Neural cell (in vitro differentiated cells): ENCODE measurements at regions not wholly inside any gene's neighbourhood (a gene's known extent, or its start where the extent isn't known, plus 50 kb on each side); places are given as distances from the start of the nearest gene placed in this dataset.

Source experiments
- H2AFZ ChIP-seq: fragments of 200-600, 300-800 bp; sonication (generic), shearing (Covaris generic); 2 replicates; pipeline ENCODE4 v1.6.0; 2014; ENCODE audit warnings: low read depth, mild to moderate bottlenecking, antibody characterized with exemption, low read length, moderate library complexity
- H3F3A ChIP-seq: fragments of 200-600 bp; shearing (Covaris generic); 2 replicates; pipeline ENCODE4 v1.6.1; 2016; ENCODE audit warnings: mild to moderate bottlenecking, moderate library complexity, mixed read lengths, antibody characterized with exemption, low read length; ENCODE audit not compliant: insufficient read depth, poor library complexity, severe bottlenecking
- H3K27ac ChIP-seq: fragments of 200-600, 300-800 bp; sonication (generic), shearing (Covaris generic); 2 replicates; pipeline ENCODE4 v1.5.1; 2014; ENCODE audit warnings: mild to moderate bottlenecking, low read length, moderate library complexity
- H3K27me3 ChIP-seq: fragments of 300-800, 200-600 bp; sonication (generic), shearing (Covaris generic); 2 replicates; pipeline ENCODE4 v1.6.0; 2014; ENCODE audit warnings: mild to moderate bottlenecking, low read depth, low read length, moderate library complexity; ENCODE audit not compliant: insufficient read depth
- H3K36me3 ChIP-seq: fragments of 300-800, 200-600 bp; sonication (generic), shearing (Covaris generic); 2 replicates; pipeline ENCODE4 v1.5.1; 2014; ENCODE audit warnings: mild to moderate bottlenecking, antibody characterized with exemption, low read length, moderate library complexity; ENCODE audit not compliant: insufficient read depth
- H3K4me2 ChIP-seq: fragments of 300-800, 200-600 bp; sonication (generic), shearing (Covaris generic); 2 replicates; pipeline ENCODE4 v1.6.0; 2014; ENCODE audit warnings: mild to moderate bottlenecking, low read length
- H3K4me3 ChIP-seq: fragments of 300-800, 200-600 bp; sonication (generic), shearing (Covaris generic); 2 replicates; pipeline ENCODE4 v1.5.1; 2014; ENCODE audit warnings: mild to moderate bottlenecking, low read length, moderate library complexity
- H3K79me2 ChIP-seq: fragments of 200-600 bp; shearing (Covaris generic); replicated peaks from 2 replicates; pipeline ENCODE4 v1.6.0; 2014; ENCODE audit warnings: mild to moderate bottlenecking, low read length, moderate library complexity; ENCODE audit not compliant: insufficient read depth
- H3K9ac ChIP-seq: fragments of 300-800, 200-600 bp; sonication (generic), shearing (Covaris generic); 2 replicates; pipeline ENCODE4 v1.6.1; 2016; ENCODE audit warnings: mild to moderate bottlenecking, low read length, mixed read lengths
- H3K9me2 ChIP-seq: fragments of 200-600 bp; shearing (Covaris generic); 2 replicates; pipeline ENCODE4 v1.6.1; 2016; ENCODE audit warnings: mild to moderate bottlenecking, low read length, mixed read lengths; ENCODE audit not compliant: insufficient read depth
- H3K9me3 ChIP-seq: fragments of 200-600, 300-800 bp; sonication (generic), shearing (Covaris generic); 2 replicates; pipeline ENCODE4 v1.6.1; 2016; ENCODE audit warnings: mild to moderate bottlenecking, mixed run types, low read length, moderate library complexity, mixed read lengths
- H4K20me1 ChIP-seq: fragments of 200-600 bp; shearing (Covaris generic); 2 replicates; pipeline ENCODE4 v1.6.1; 2016; ENCODE audit warnings: mild to moderate bottlenecking, mixed run types; ENCODE audit not compliant: insufficient read depth
- EP300 ChIP-seq: fragments of 450-650 bp; conservative IDR thresholded peaks from 2 replicates; pipeline ENCODE4 v1.6.1; 2014; ENCODE audit warnings: antibody characterized with exemption, mild to moderate bottlenecking, moderate library complexity; ENCODE audit not compliant: poor library complexity, severe bottlenecking
- EZH2 ChIP-seq: fragments of 200-600, 300-800 bp; shearing (Covaris generic), sonication (generic); IDR thresholded peaks from 2 replicates; pipeline ENCODE4 v1.6.1; 2014; ENCODE audit warnings: antibody characterized with exemption, low read length, borderline replicate concordance, mild to moderate bottlenecking; ENCODE audit not compliant: insufficient read depth, poor library complexity, severe bottlenecking
- MXI1 ChIP-seq: fragments of 450-650 bp; conservative IDR thresholded peaks from 2 replicates; pipeline ENCODE4 v1.6.1; 2014; ENCODE audit warnings: antibody characterized with exemption, mild to moderate bottlenecking; ENCODE audit not compliant: poor library complexity, severe bottlenecking
- POLR2AphosphoS5 ChIP-seq: IDR thresholded peaks from 2 replicates; pipeline ENCODE4 v1.6.1; 2012
- RAD21 ChIP-seq: fragments of 450-650 bp; conservative IDR thresholded peaks from 2 replicates; pipeline ENCODE4 v1.6.1; 2014; ENCODE audit warnings: antibody characterized with exemption, mild to moderate bottlenecking, moderate library complexity
- SMC3 ChIP-seq: fragments of 450-650 bp; conservative IDR thresholded peaks from 2 replicates; pipeline ENCODE4 v1.6.1; 2014; ENCODE audit warnings: antibody characterized with exemption, mild to moderate bottlenecking, moderate library complexity; ENCODE audit not compliant: poor library complexity
- TAF1 ChIP-seq: IDR thresholded peaks from 2 replicates; pipeline ENCODE4 v1.6.1; 2012; ENCODE audit warnings: low read depth
- TF ChIP-seq, protein P1 (sequence below): IDR thresholded peaks from 2 replicates; pipeline ENCODE4 v1.6.1; 2012; ENCODE audit warnings: borderline replicate concordance
- TF ChIP-seq, protein P2 (sequence below): fragments of 450-650 bp; IDR thresholded peaks from 2 replicates; pipeline ENCODE4 v1.5.1; 2014; ENCODE audit warnings: antibody characterized with exemption, mild to moderate bottlenecking, moderate library complexity; ENCODE audit not compliant: poor library complexity, severe bottlenecking

DNA sequence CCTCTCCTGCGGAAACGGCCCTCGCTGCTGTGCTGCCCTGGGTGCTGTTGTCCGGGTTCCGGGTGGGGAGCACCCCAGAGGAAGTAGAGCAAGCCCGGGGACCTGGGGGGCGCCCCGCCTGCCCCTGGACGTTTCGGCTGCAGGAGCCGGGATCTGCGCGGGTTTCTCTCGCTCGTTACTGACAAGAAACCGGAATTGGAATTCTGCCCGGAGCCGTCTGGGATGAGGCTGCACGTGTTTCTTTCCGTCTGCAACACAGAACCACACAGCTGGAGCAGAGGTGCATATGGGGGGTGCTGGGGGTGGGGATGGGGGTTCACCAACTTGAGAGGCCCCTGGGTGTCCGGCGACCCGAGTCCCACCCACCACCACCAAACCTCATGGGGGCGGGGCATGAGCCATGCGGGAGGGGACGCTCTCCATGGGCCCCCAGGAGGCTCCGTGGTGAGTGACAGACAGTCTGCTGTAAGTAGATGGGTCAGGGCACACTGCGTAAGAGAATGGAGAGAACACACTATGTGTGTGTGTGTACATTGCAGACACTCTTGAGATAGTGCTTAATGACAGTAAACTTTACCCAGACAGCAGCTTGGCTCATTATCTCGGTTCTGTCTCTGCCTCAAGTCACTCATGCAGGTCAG lies 261.4 kb upstream of the C1orf174 start:
- Histone ChIP-seq H4K20me1 (no peaks in the 10 kb centered on the region), H3K27me3 (no peaks in the 10 kb centered on the region), H2AFZ (no peak overlapping the region), H3K4me3 (no peak overlapping the region), H3K9ac (no peak overlapping the region), H3K79me2 (no peaks in the 10 kb centered on the region), H3F3A (no peaks in the 10 kb centered on the region), H3K36me3 (no peaks in the 10 kb centered on the region), H3K9me3 (no peaks in the 10 kb centered on the region), H3K9me2 (no peaks in the 10 kb centered on the region), H3K4me2 (no peak overlapping the region), H3K27ac (no peak overlapping the region)
- TF ChIP-seq RAD21 (no peak), MXI1 (no peak), SMC3 (no peak), EZH2 (no peak), POLR2AphosphoS5 (no peak), TAF1 (no peak), EP300 (no peak)
- TF ChIP-seq, protein P1, sequence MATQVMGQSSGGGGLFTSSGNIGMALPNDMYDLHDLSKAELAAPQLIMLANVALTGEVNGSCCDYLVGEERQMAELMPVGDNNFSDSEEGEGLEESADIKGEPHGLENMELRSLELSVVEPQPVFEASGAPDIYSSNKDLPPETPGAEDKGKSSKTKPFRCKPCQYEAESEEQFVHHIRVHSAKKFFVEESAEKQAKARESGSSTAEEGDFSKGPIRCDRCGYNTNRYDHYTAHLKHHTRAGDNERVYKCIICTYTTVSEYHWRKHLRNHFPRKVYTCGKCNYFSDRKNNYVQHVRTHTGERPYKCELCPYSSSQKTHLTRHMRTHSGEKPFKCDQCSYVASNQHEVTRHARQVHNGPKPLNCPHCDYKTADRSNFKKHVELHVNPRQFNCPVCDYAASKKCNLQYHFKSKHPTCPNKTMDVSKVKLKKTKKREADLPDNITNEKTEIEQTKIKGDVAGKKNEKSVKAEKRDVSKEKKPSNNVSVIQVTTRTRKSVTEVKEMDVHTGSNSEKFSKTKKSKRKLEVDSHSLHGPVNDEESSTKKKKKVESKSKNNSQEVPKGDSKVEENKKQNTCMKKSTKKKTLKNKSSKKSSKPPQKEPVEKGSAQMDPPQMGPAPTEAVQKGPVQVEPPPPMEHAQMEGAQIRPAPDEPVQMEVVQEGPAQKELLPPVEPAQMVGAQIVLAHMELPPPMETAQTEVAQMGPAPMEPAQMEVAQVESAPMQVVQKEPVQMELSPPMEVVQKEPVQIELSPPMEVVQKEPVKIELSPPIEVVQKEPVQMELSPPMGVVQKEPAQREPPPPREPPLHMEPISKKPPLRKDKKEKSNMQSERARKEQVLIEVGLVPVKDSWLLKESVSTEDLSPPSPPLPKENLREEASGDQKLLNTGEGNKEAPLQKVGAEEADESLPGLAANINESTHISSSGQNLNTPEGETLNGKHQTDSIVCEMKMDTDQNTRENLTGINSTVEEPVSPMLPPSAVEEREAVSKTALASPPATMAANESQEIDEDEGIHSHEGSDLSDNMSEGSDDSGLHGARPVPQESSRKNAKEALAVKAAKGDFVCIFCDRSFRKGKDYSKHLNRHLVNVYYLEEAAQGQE, result no peak
- TF ChIP-seq, protein P2, sequence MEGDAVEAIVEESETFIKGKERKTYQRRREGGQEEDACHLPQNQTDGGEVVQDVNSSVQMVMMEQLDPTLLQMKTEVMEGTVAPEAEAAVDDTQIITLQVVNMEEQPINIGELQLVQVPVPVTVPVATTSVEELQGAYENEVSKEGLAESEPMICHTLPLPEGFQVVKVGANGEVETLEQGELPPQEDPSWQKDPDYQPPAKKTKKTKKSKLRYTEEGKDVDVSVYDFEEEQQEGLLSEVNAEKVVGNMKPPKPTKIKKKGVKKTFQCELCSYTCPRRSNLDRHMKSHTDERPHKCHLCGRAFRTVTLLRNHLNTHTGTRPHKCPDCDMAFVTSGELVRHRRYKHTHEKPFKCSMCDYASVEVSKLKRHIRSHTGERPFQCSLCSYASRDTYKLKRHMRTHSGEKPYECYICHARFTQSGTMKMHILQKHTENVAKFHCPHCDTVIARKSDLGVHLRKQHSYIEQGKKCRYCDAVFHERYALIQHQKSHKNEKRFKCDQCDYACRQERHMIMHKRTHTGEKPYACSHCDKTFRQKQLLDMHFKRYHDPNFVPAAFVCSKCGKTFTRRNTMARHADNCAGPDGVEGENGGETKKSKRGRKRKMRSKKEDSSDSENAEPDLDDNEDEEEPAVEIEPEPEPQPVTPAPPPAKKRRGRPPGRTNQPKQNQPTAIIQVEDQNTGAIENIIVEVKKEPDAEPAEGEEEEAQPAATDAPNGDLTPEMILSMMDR, result no peak

DNA sequence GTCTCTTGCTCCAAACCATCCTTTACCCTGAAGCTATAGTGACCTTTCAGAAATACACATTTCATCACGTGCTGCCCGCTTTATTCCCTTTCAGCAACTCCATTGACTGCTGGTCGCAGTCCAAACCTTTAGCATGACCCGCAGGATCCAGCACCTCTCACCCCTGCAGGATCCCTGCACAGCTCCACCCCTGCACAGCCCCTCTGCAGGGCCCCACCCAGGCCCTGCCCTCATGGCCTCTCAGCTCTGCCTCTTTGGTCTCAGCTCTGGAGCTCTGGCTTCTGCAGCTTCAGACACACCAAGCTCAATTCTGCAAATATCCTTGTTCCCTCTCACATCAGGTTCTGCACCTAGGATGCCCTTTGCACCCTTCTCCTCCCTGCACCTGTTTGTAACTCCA lies 264.9 kb upstream of the C1orf174 start:
- Histone ChIP-seq H3K27ac (peak overlapping the region; percentile 9), H3F3A (no peaks in the 10 kb centered on the region), H2AFZ (no peak overlapping the region), H4K20me1 (no peaks in the 10 kb centered on the region), H3K9me3 (no peaks in the 10 kb centered on the region), H3K4me2 (no peak overlapping the region), H3K9me2 (no peaks in the 10 kb centered on the region), H3K79me2 (no peaks in the 10 kb centered on the region), H3K27me3 (no peaks in the 10 kb centered on the region), H3K4me3 (peak overlapping the region; percentile 9), H3K9ac (no peak overlapping the region), H3K36me3 (no peaks in the 10 kb centered on the region)
- TF ChIP-seq, protein P1, result no peak
- TF ChIP-seq POLR2AphosphoS5 (no peak), MXI1 (no peak), EP300 (no peak), SMC3 (no peak)
